ENCODE measurements at regions not wholly inside any gene's neighbourhood (a gene's known extent, or its start where the extent isn't known, plus 50 kb on each side); places are given as distances from the start of the nearest gene placed in this dataset.

DNA sequence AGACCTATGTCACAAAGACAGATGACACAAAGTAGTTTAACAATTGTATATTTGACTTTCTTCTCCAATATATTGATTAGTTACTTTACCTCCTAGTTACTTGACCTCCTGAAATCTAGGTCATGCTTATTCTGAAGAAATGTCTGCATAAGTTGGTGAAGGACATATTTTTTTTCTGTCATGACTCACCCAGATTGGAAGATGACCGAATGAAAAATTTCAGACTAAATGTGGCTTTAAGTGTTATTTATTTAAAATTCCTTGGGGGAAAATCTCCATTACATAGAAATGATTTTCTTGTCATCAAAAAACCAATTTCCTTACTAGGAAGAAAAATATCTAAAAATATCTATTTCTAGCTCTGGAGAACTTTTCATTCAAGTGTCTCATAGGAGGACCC, 217.1 kb downstream of the POSTN start:
- TF ChIP-seq FOXM1 (IDR thresholded peaks at IDR 0.05; ENCODE audit: borderline replicate concordance) (no peak), SUZ12 (IDR thresholded peaks at IDR 0.05) (no peak), NFRKB (IDR thresholded peaks at IDR 0.05) (no peak), CTBP1 (IDR thresholded peaks at IDR 0.05; ENCODE audit: borderline replicate concordance) (no peak), ZNF384 (IDR thresholded peaks at IDR 0.05) (no peak), HDGF (IDR thresholded peaks at IDR 0.05; ENCODE audit: borderline replicate concordance) (no peak), FOXA1 (IDR thresholded peaks at IDR 0.05) (no peak), BHLHE40 (IDR thresholded peaks at IDR 0.05; ENCODE audit: borderline replicate concordance) (no peak), ELF4 (IDR thresholded peaks at IDR 0.05) (no peak)
- TF ChIP-seq, protein P1, sequence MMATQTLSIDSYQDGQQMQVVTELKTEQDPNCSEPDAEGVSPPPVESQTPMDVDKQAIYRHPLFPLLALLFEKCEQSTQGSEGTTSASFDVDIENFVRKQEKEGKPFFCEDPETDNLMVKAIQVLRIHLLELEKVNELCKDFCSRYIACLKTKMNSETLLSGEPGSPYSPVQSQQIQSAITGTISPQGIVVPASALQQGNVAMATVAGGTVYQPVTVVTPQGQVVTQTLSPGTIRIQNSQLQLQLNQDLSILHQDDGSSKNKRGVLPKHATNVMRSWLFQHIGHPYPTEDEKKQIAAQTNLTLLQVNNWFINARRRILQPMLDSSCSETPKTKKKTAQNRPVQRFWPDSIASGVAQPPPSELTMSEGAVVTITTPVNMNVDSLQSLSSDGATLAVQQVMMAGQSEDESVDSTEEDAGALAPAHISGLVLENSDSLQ (IDR thresholded peaks at IDR 0.05) = no peak

All from HEK293T (cell line).